ENCODE measurements at regions not wholly inside any gene's neighbourhood (a gene's known extent, or its start where the extent isn't known, plus 50 kb on each side); places are given as distances from the start of the nearest gene placed in this dataset.

- Histone ChIP-seq H3K36me3 (ENCODE audit: control insufficient read depth, insufficient read depth, low read length) (no peaks in the 10 kb centered on the region), H3K4me1 (ENCODE audit: control insufficient read depth, insufficient read depth, low read length) (no peaks in the 10 kb centered on the region), H3K4me3 (ENCODE audit: low read depth in 2 of 2, low read length in 2 of 2) (no peak overlapping the region), H3K27ac (ENCODE audit: low read length) (no peak overlapping the region), H3K27me3 (ENCODE audit: control insufficient read depth, insufficient read depth, low read length) (no peaks in the 10 kb centered on the region), H3K9me3 (ENCODE audit: control insufficient read depth, insufficient read depth, low read depth, low read length) (no peaks in the 10 kb centered on the region)
- CTCF ChIA-PET: no interaction called here
- ATAC-seq (no peak), DNase-seq (ENCODE audit: low read depth, low spot score) (no peak)
- POLR2A ChIA-PET: no interaction called here
- TF ChIP-seq POLR2AphosphoS5 (IDR thresholded peaks at IDR 0.05; ENCODE audit: low read depth, low read length): no peak
- intact Hi-C loops (cut with micrococcal nuclease; ENCODE audit: unreplicated experiment): no loop called here
- in situ Hi-C loops (cut with HindIII; ENCODE audit: low pct_unique_long_range_greater_than_20kb, low sequenced_read_pairs): no loop called here
- no TSS peak for BruUV-seq (replicated peaks)
Observed at GRCh38 chr16:79833559-79833958, 233.0 kb upstream of the MAF start.

GRCh38 chr16:79826732-79827475 is 226.4 kb upstream of the MAF start:
- BruUV-seq (replicated peaks): no TSS peak
- ATAC-seq: no peak
- intact Hi-C loops (cut with micrococcal nuclease; ENCODE audit: unreplicated experiment) (no loop called here), in situ Hi-C loops (cut with HindIII; ENCODE audit: low pct_unique_long_range_greater_than_20kb, low sequenced_read_pairs) (no loop called here)
- Histone ChIP-seq H3K9me3 (ENCODE audit: control insufficient read depth, insufficient read depth, low read depth, low read length) (no peaks in the 10 kb centered on the region), H3K36me3 (ENCODE audit: control insufficient read depth, insufficient read depth, low read length) (no peaks in the 10 kb centered on the region), H3K27ac (ENCODE audit: low read length) (no peak overlapping the region), H3K4me3 (ENCODE audit: low read depth in 2 of 2, low read length in 2 of 2) (no peak overlapping the region), H3K4me1 (ENCODE audit: control insufficient read depth, insufficient read depth, low read length) (no peaks in the 10 kb centered on the region), H3K27me3 (ENCODE audit: control insufficient read depth, insufficient read depth, low read length) (no peaks in the 10 kb centered on the region)
- TF ChIP-seq CTCF (IDR thresholded peaks at IDR 0.05) (no peak), REST (IDR thresholded peaks at IDR 0.05; ENCODE audit: insufficient read depth in 1 of 2, low read depth in 2 of 2, low read length in 1 of 2) (no peak), SIN3A (IDR thresholded peaks at IDR 0.05; ENCODE audit: borderline replicate concordance, insufficient read depth, low read depth, low read length) (no peak), POLR2AphosphoS5 (IDR thresholded peaks at IDR 0.05; ENCODE audit: low read depth, low read length) (no peak), TCF7L2 (IDR thresholded peaks at IDR 0.05; ENCODE audit: low read depth, low read length) (no peak)
- POLR2A ChIA-PET: no interaction called here
- CTCF ChIA-PET: no interaction called here
- no peak for DNase-seq (ENCODE audit: low read depth, low spot score)

GRCh38 chr16:79825002-79825401 is 224.5 kb upstream of the MAF start:
- in situ Hi-C loops (cut with HindIII; ENCODE audit: low pct_unique_long_range_greater_than_20kb, low sequenced_read_pairs): no loop called here
- BruUV-seq (replicated peaks): no TSS peak
- Histone ChIP-seq H3K4me1 (ENCODE audit: control insufficient read depth, insufficient read depth, low read length) (no peaks in the 10 kb centered on the region), H3K36me3 (ENCODE audit: control insufficient read depth, insufficient read depth, low read length) (no peaks in the 10 kb centered on the region), H3K4me3 (ENCODE audit: low read depth in 2 of 2, low read length in 2 of 2) (no peak overlapping the region), H3K27ac (ENCODE audit: low read length) (no peak overlapping the region), H3K27me3 (ENCODE audit: control insufficient read depth, insufficient read depth, low read length) (no peaks in the 10 kb centered on the region), H3K9me3 (ENCODE audit: control insufficient read depth, insufficient read depth, low read depth, low read length) (no peaks in the 10 kb centered on the region)
- intact Hi-C loops (cut with micrococcal nuclease; ENCODE audit: unreplicated experiment): no loop called here
- ATAC-seq: no peak
- TF ChIP-seq CTCF (IDR thresholded peaks at IDR 0.05) (no peak), SIN3A (IDR thresholded peaks at IDR 0.05; ENCODE audit: borderline replicate concordance, insufficient read depth, low read depth, low read length) (no peak), POLR2AphosphoS5 (IDR thresholded peaks at IDR 0.05; ENCODE audit: low read depth, low read length) (no peak), REST (IDR thresholded peaks at IDR 0.05; ENCODE audit: insufficient read depth in 1 of 2, low read depth in 2 of 2, low read length in 1 of 2) (no peak), TCF7L2 (IDR thresholded peaks at IDR 0.05; ENCODE audit: low read depth, low read length) (no peak)
- ChIA-PET CTCF (no interaction called here), POLR2A (no interaction called here)
- DNase-seq (ENCODE audit: low read depth, low spot score): no peak
